SU-DHL-6 (cell line): ENCODE measurements at regions not wholly inside any gene's neighbourhood (a gene's known extent, or its start where the extent isn't known, plus 50 kb on each side); places are given as distances from the start of the nearest gene placed in this dataset.

Experiments
- H2AFZ ChIP-seq: fragments of 200-600 bp; sonication (generic); 2 replicates; pipeline ENCODE4 v1.6.1; 2014; ENCODE audit warnings: low read depth, mild to moderate bottlenecking, moderate library complexity, mixed read lengths, antibody characterized with exemption, low read length; ENCODE audit not compliant: severe bottlenecking
- H3F3A ChIP-seq: fragments of 200-600 bp; shearing (Covaris generic); 2 replicates; pipeline ENCODE4 v1.6.0; 2016; ENCODE audit warnings: antibody characterized with exemption, mild to moderate bottlenecking; ENCODE audit not compliant: insufficient read depth
- H3K27ac ChIP-seq: fragments of 200-600 bp; sonication (generic); 2 replicates; pipeline ENCODE4 v1.5.1; 2016; ENCODE audit warnings: low read depth, mild to moderate bottlenecking, low read length, moderate library complexity, mixed read lengths
- H3K27me3 ChIP-seq: fragments of 200-600 bp; sonication (generic), shearing (Covaris generic); 2 replicates; pipeline ENCODE4 v1.6.0; 2014; ENCODE audit warnings: mild to moderate bottlenecking, low read length
- H3K36me3 ChIP-seq: fragments of 200-600 bp; sonication (generic); 2 replicates; pipeline ENCODE4 v1.6.1; 2014; ENCODE audit warnings: mild to moderate bottlenecking, low read length, mixed read lengths
- H3K4me2 ChIP-seq: fragments of 300-600, 200-600 bp; shearing (Covaris generic), sonication (generic); 2 replicates; pipeline ENCODE4 v1.6.0; 2014; ENCODE audit warnings: low read length, low read depth, mild to moderate bottlenecking; ENCODE audit not compliant: poor library complexity, severe bottlenecking
- H3K4me3 ChIP-seq: fragments of 200-600 bp; sonication (generic); 2 replicates; pipeline ENCODE4 v1.5.1; 2014; ENCODE audit warnings: antibody characterized with exemption, low read length, mild to moderate bottlenecking, mixed read lengths; ENCODE audit not compliant: insufficient read depth, poor library complexity, severe bottlenecking
- H3K79me2 ChIP-seq: fragments of 200-600 bp; sonication (generic); 2 replicates; pipeline ENCODE4 v1.6.1; 2014; ENCODE audit warnings: mild to moderate bottlenecking, low read length, moderate library complexity; ENCODE audit not compliant: insufficient read depth
- H3K9ac ChIP-seq: fragments of 200-600 bp; sonication (generic); 2 replicates; pipeline ENCODE4 v1.7.0; 2014; ENCODE audit warnings: mild to moderate bottlenecking, low read length
- H3K9me2 ChIP-seq: fragments of 200-600 bp; sonication (generic); replicated peaks from 2 replicates; pipeline ENCODE4 v1.6.1; 2014; ENCODE audit warnings: low read length; ENCODE audit not compliant: insufficient read depth
- H3K9me3 ChIP-seq: fragments of 200-600 bp; sonication (generic); 2 replicates; pipeline ENCODE4 v1.6.1; 2014; ENCODE audit warnings: low read length, mixed read lengths; ENCODE audit not compliant: insufficient read depth
- H4K20me1 ChIP-seq: fragments of 200-600 bp; sonication (generic); 2 replicates; pipeline ENCODE4 v1.6.1; 2014; ENCODE audit warnings: low read depth, mild to moderate bottlenecking, antibody characterized with exemption, low read length, moderate library complexity, mixed read lengths
- CTCF ChIP-seq: fragments of 200-600 bp; sonication (generic); IDR thresholded peaks from one replicate; pipeline ENCODE4 v1.5.1; 2017; ENCODE audit warnings: antibody characterized with exemption, mild to moderate bottlenecking, low read length, moderate library complexity; ENCODE audit not compliant: insufficient read depth, poor library complexity, severe bottlenecking
- EZH2phosphoT487 ChIP-seq: fragments of 200-600 bp; sonication (generic), shearing (Covaris generic); conservative IDR thresholded peaks from 2 replicates; pipeline ENCODE4 v1.6.1; 2018; ENCODE audit warnings: mild to moderate bottlenecking, antibody characterized with exemption, low read length, moderate library complexity, mixed read lengths

GRCh38 chr9:31637265-31637664 lies 747.2 kb upstream of the ACO1 start:
- H3K27me3 ChIP-seq = no peaks in the 10 kb centered on the region
- no peak overlapping the region for H3K4me2 ChIP-seq
- no peaks in the 10 kb centered on the region for H3K79me2 ChIP-seq
- H3K27ac ChIP-seq = no peak overlapping the region
- H3K9ac ChIP-seq = no peak overlapping the region
- TF ChIP-seq EZH2phosphoT487 (no peak), CTCF (no peak)
- H3F3A ChIP-seq = no peaks in the 10 kb centered on the region
- H3K9me3 ChIP-seq = no peaks in the 10 kb centered on the region
- no peaks in the 10 kb centered on the region for H3K9me2 ChIP-seq
- H3K4me3 ChIP-seq = no peak overlapping the region
- no peak overlapping the region for H2AFZ ChIP-seq
- H4K20me1 ChIP-seq = no peaks in the 10 kb centered on the region
- H3K36me3 ChIP-seq = no peaks in the 10 kb centered on the region

GRCh38 chr9:31637861-31638260 lies 746.6 kb upstream of the ACO1 start:
- no peak overlapping the region for H3K4me3 ChIP-seq
- no peak overlapping the region for H2AFZ ChIP-seq
- H3K4me2 ChIP-seq = no peak overlapping the region
- H4K20me1 ChIP-seq = no peaks in the 10 kb centered on the region
- H3K9ac ChIP-seq = no peak overlapping the region
- H3K36me3 ChIP-seq = no peaks in the 10 kb centered on the region
- no peaks in the 10 kb centered on the region for H3F3A ChIP-seq
- H3K79me2 ChIP-seq = no peaks in the 10 kb centered on the region
- no peak overlapping the region for H3K27ac ChIP-seq
- no peaks in the 10 kb centered on the region for H3K9me2 ChIP-seq
- H3K27me3 ChIP-seq = no peaks in the 10 kb centered on the region
- no peak for TF ChIP-seq EZH2phosphoT487
- no peak for TF ChIP-seq CTCF
- H3K9me3 ChIP-seq = no peaks in the 10 kb centered on the region

- no peak overlapping the region for H3K27ac ChIP-seq
- H3K4me3 ChIP-seq = no peak overlapping the region
- no peaks in the 10 kb centered on the region for H3F3A ChIP-seq
- no peak overlapping the region for H2AFZ ChIP-seq
- no peaks in the 10 kb centered on the region for H3K9me3 ChIP-seq
- no peaks in the 10 kb centered on the region for H4K20me1 ChIP-seq
- no peaks in the 10 kb centered on the region for H3K27me3 ChIP-seq
- no peaks in the 10 kb centered on the region for H3K79me2 ChIP-seq
- H3K36me3 ChIP-seq = no peaks in the 10 kb centered on the region
- TF ChIP-seq EZH2phosphoT487 (no peak), CTCF (no peak)
- H3K9ac ChIP-seq = no peak overlapping the region
- H3K4me2 ChIP-seq = no peak overlapping the region
- H3K9me2 ChIP-seq = no peaks in the 10 kb centered on the region
Observed at GRCh38 chr9:31639451-31639850, 745.0 kb upstream of the ACO1 start.

GRCh38 chr9:31669311-31669710 lies 715.1 kb upstream of the ACO1 start:
- Histone ChIP-seq H3K9me2 (no peaks in the 10 kb centered on the region), H3K9ac (no peak overlapping the region), H4K20me1 (no peaks in the 10 kb centered on the region), H3K9me3 (no peaks in the 10 kb centered on the region), H3K36me3 (no peaks in the 10 kb centered on the region), H3K27me3 (no peaks in the 10 kb centered on the region), H3F3A (no peaks in the 10 kb centered on the region), H3K79me2 (no peaks in the 10 kb centered on the region), H3K27ac (no peak overlapping the region), H3K4me2 (no peak overlapping the region), H3K4me3 (no peak overlapping the region), H2AFZ (no peak overlapping the region)
- TF ChIP-seq EZH2phosphoT487 (no peak), CTCF (no peak)
